Chondrocyte (in vitro differentiated cells): ENCODE measurements at regions not wholly inside any gene's neighbourhood (a gene's known extent, or its start where the extent isn't known, plus 50 kb on each side); places are given as distances from the start of the nearest gene placed in this dataset.

ENCODE experiments used
- DNase-seq: peaks from one replicate; pipeline ENCODE4 v3.0.0; 2021; ENCODE audit warnings: mixed read lengths, low spot score
- H3K27ac Mint-ChIP-seq: one replicate; pipeline ENCODE4 v1.8.0; 2021; ENCODE audit warnings: mild to moderate bottlenecking, moderate library complexity, mixed read lengths; ENCODE audit not compliant: unreplicated experiment
- H3K27me3 Mint-ChIP-seq: 2 replicates; pipeline ENCODE4 v1.8.0; 2021; ENCODE audit warnings: low read depth, mixed read lengths
- H3K36me3 Mint-ChIP-seq: 2 replicates; pipeline ENCODE4 v1.8.0; 2021; ENCODE audit warnings: low read depth, mixed read lengths
- H3K4me1 Mint-ChIP-seq: 2 replicates; pipeline ENCODE4 v1.8.0; 2021; ENCODE audit warnings: low read depth, mild to moderate bottlenecking, mixed read lengths
- H3K4me3 Mint-ChIP-seq: one replicate; pipeline ENCODE4 v1.8.0; 2021; ENCODE audit warnings: mild to moderate bottlenecking, moderate library complexity, mixed read lengths; ENCODE audit not compliant: unreplicated experiment
- H3K9me3 Mint-ChIP-seq: 2 replicates; pipeline ENCODE4 v1.8.0; 2021; ENCODE audit warnings: low read depth, mixed read lengths
- TF ChIP-seq, protein P1 (sequence below): fragments of 200-600 bp; sonication (generic); IDR thresholded peaks from 2 replicates; pipeline ENCODE4 v1.5.0; 2021; ENCODE audit warnings: antibody characterized with exemption, mild to moderate bottlenecking, moderate library complexity

DNA sequence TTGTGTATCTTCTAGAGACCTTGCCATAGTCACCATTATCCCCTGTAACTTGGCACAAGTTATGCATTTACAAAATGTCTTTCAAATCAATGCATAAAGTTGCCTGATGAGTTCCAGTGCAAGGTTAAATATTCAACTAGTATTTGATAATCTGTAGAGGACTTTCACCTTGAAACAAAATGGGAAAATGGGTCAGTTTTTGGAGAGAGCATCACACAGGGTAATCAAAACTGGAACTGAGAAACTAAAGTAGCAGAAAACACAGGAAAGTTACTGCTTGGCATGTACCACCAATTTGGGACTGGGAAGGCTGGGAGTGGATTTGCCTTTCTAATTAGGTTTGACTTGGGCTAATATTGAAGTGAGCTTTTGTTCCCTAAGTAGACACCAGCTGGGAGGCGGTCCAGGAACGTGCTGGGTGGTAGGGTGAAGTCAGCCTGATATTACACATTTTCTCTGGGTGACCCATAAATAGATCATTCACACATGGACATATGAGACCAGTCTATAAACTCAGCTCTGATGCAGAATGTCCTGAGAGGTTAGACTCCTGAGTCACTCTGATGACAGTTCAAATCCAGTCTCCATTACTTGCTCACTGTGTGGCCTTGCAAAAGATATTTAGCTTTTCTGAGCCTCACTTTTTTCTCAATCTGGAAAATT is 152.3 kb downstream of the PCTP start:
- DNase-seq = no peak
- Mint-ChIP-seq H3K9me3 (peaks cover 4% of the 10 kb centered on the region), H3K27me3 (peaks cover 4% of the 10 kb centered on the region), H3K4me1 (no peaks in the 10 kb centered on the region), H3K27ac (no peak overlapping the region), H3K36me3 (no peaks in the 10 kb centered on the region), H3K4me3 (no peak overlapping the region)
- TF ChIP-seq, protein P1, sequence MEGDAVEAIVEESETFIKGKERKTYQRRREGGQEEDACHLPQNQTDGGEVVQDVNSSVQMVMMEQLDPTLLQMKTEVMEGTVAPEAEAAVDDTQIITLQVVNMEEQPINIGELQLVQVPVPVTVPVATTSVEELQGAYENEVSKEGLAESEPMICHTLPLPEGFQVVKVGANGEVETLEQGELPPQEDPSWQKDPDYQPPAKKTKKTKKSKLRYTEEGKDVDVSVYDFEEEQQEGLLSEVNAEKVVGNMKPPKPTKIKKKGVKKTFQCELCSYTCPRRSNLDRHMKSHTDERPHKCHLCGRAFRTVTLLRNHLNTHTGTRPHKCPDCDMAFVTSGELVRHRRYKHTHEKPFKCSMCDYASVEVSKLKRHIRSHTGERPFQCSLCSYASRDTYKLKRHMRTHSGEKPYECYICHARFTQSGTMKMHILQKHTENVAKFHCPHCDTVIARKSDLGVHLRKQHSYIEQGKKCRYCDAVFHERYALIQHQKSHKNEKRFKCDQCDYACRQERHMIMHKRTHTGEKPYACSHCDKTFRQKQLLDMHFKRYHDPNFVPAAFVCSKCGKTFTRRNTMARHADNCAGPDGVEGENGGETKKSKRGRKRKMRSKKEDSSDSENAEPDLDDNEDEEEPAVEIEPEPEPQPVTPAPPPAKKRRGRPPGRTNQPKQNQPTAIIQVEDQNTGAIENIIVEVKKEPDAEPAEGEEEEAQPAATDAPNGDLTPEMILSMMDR = no peak

DNA sequence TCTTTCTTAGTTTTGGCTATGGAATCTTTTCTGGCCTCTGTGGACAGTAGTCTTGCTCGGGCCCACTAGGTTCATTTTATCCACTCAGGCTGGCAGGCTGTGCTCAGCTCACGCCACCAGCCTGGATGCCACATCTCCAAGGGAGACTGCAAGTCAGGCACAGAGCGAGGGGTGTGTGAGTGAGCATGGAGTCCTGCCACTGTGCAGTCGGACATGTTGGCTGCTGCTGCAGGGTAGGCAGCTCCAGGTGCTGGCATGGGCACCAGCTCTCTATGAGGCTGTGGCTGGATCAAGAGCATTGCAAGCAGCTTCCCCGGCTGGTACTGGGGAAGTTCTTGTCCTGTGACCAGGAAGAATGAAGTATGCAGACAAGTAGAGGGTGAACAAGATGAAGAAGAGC is 158.9 kb downstream of the PCTP start:
- Mint-ChIP-seq H3K36me3 (no peaks in the 10 kb centered on the region), H3K27me3 (no peaks in the 10 kb centered on the region), H3K4me1 (no peaks in the 10 kb centered on the region), H3K4me3 (no peak overlapping the region), H3K9me3 (peaks cover 13% of the 10 kb centered on the region), H3K27ac (no peak overlapping the region)
- no peak for DNase-seq
- TF ChIP-seq, protein P1 = no peak

DNA sequence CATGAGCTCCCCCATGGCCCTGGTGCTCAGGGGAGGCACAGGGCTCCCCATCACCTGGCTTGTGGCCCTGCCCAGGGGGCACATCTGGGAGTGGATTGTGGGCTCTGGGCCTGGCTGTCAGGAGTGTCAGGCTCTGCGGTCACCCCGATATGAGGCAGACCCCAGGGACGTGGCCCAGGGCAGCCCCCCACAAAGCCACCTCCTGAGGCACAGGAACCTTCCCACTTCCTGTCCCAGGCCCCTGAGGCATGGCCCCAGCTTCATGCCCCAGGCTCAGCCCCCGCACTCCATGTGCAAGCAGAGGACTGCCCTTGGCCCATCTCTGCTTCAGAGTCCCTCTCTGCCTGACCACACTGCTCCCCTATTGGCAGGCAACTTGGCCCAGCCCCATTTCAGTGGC is 160.3 kb downstream of the PCTP start:
- no peak overlapping the region for H3K4me3 Mint-ChIP-seq
- TF ChIP-seq, protein P1 = no peak
- DNase-seq = peak; percentile 82
- H3K4me1 Mint-ChIP-seq = no peaks in the 10 kb centered on the region
- peaks cover 13% of the 10 kb centered on the region for H3K9me3 Mint-ChIP-seq
- no peaks in the 10 kb centered on the region for H3K27me3 Mint-ChIP-seq
- H3K36me3 Mint-ChIP-seq = no peaks in the 10 kb centered on the region
- H3K27ac Mint-ChIP-seq = no peak overlapping the region

DNA sequence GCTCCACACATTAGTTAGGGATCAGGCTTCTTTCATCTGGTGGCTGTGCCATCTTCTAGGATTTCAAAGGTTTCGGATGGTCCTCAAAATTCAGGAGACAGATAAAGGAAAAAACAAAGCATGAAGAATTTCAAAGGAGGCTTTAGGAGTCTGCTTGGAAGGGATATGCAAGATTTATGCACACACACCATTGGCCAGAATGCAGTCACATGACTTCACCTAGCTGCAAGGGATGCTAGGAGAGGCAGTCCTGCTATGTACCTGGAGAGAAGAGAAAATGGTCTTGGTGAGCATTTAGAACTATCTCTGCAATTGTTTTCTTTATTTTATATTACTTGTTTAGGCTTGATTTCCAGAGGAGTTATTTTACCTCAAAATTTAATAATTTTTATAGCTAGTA is 174.6 kb downstream of the PCTP start:
- TF ChIP-seq, protein P1 = no peak
- Mint-ChIP-seq H3K4me1 (no peaks in the 10 kb centered on the region), H3K36me3 (no peaks in the 10 kb centered on the region), H3K27ac (no peak overlapping the region), H3K27me3 (no peaks in the 10 kb centered on the region), H3K9me3 (peaks cover 18% of the 10 kb centered on the region), H3K4me3 (no peak overlapping the region)
- DNase-seq = no peak

DNA sequence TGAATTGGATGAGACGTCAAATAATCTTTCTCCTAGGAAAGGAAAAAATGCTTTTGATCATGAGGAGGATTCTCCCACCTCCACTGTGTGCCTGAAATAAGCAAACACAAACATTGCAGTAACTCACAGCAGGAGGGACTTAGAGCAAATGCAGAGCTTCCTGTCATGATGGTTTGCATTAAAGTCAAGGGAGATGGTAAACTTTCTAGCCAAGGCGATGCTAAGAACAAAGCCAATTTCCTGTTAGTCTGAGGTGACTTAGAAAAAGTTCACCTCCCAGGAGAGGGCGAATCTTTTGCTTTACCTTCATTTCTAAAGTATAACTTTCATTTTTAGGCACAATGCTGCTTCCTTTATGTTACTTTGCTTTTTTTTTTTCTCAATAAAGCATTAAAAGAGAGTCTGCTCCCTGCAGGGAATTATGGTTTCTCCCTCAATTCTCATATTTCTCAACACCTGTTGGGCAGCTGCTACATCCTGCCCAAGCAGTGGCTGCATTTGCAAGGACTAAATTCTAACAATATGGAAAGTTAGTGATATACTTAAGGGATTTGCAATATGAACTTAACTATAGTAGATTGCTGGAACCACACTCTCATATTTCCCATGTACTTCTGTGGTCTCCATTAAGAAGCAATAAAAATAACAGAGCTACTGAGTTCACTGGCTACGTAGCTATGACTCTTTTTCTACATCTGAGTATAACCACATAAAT is 175.6 kb downstream of the PCTP start:
- no peak overlapping the region for H3K4me3 Mint-ChIP-seq
- no peaks in the 10 kb centered on the region for H3K4me1 Mint-ChIP-seq
- peaks cover 18% of the 10 kb centered on the region for H3K9me3 Mint-ChIP-seq
- TF ChIP-seq, protein P1 = no peak
- no peak overlapping the region for H3K27ac Mint-ChIP-seq
- no peaks in the 10 kb centered on the region for H3K36me3 Mint-ChIP-seq
- H3K27me3 Mint-ChIP-seq = no peaks in the 10 kb centered on the region
- DNase-seq = no peak
